VCaP (cell line): ENCODE measurements at regions not wholly inside any gene's neighbourhood (a gene's known extent, or its start where the extent isn't known, plus 50 kb on each side); places are given as distances from the start of the nearest gene placed in this dataset.

ENCODE experiments used
- H3K27ac ChIP-seq: fragments of 450-650 bp; 2 replicates; pipeline ENCODE4 v1.5.1; 2017
- TF ChIP-seq, protein P1 (sequence below): fragments of 450-650 bp; conservative IDR thresholded peaks from 2 replicates; pipeline ENCODE4 v1.5.1; 2017; ENCODE audit warnings: mild to moderate bottlenecking, moderate library complexity

DNA sequence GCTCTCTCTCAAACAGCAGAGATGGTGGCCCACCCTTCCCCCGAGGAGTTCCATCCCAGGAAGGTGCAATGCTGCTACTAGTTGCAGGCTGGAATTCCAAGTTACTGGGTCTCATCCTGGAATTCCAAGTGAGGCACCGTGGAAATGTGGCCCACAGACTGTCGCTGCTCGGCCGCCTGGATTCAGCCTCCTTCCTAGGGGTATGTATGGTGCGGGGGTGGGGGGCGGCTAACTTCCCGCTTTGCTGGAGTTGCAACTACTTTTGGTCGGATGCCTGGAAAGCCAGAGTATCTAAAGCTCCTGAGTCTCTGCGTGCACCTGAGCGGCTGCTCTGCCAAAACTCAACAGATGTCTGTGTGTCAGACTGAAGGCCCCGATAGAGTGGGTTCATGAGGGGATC is 1146.2 kb downstream of the RPA4 start:
- TF ChIP-seq, protein P1, sequence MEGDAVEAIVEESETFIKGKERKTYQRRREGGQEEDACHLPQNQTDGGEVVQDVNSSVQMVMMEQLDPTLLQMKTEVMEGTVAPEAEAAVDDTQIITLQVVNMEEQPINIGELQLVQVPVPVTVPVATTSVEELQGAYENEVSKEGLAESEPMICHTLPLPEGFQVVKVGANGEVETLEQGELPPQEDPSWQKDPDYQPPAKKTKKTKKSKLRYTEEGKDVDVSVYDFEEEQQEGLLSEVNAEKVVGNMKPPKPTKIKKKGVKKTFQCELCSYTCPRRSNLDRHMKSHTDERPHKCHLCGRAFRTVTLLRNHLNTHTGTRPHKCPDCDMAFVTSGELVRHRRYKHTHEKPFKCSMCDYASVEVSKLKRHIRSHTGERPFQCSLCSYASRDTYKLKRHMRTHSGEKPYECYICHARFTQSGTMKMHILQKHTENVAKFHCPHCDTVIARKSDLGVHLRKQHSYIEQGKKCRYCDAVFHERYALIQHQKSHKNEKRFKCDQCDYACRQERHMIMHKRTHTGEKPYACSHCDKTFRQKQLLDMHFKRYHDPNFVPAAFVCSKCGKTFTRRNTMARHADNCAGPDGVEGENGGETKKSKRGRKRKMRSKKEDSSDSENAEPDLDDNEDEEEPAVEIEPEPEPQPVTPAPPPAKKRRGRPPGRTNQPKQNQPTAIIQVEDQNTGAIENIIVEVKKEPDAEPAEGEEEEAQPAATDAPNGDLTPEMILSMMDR: no peak

DNA sequence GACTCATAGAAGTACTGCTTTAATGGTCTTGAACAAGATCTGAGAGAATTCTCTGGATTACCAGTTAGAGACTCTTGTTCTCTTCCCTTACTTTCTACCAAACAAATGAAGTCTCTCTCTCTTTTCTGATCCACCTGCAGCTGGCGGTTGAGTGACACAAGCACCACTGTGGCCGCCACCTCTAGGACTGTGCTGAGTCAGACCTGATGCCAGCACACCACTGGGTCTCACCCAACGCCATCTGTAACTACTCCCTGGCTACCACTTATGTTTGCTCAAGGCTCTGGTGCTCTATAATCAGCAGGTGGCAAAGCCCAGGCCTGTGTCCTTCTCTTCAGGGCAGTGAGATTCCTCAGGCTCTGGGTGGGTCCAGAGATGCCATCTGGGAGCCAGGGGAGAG is 1173.5 kb downstream of the RPA4 start:
- H3K27ac ChIP-seq: no peak overlapping the region
- TF ChIP-seq, protein P1: no peak

More for the DNA sequence above, 1146.2 kb downstream of the RPA4 start:
- no peak overlapping the region for H3K27ac ChIP-seq

DNA sequence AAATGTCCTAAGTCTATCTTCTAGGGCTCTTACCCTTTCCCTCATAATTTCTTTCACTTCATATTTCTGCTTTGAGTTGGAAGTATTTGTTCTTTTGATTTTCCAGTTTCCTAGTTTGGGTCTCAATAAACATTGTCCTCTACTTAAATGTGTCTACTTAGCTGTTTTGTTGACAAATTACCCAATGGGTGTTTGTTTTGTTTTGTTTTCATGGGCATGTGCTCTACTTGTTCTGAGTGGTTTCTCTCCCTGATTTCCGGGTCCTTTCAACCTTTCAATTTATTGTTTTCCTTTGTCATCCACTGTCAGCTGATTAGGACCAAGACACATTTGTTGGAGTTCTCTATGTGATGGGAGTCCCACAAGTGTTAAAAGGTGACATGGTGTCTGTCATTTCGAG is 1181.4 kb downstream of the RPA4 start:
- H3K27ac ChIP-seq: no peak overlapping the region
- TF ChIP-seq, protein P1: no peak

DNA sequence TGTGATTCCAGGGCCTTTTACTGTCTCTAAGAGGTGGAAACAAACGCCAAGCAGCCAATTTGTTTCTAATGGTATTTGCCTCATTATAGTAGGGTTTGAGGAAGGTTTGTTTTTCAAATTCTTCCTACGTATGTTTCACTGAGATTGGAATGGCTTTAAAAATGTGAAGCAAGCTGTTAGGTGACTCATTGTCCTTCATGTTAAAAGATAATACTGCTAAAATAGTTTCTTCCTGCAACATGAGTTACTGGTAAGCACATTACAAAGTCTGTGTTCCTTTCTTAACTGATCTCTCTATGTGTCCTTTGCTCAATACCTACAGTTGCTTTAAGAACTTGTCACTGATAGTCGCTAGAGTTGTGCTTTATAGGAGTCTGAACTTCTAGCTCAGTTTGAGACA is 1183.9 kb downstream of the RPA4 start:
- no peak overlapping the region for H3K27ac ChIP-seq

DNA sequence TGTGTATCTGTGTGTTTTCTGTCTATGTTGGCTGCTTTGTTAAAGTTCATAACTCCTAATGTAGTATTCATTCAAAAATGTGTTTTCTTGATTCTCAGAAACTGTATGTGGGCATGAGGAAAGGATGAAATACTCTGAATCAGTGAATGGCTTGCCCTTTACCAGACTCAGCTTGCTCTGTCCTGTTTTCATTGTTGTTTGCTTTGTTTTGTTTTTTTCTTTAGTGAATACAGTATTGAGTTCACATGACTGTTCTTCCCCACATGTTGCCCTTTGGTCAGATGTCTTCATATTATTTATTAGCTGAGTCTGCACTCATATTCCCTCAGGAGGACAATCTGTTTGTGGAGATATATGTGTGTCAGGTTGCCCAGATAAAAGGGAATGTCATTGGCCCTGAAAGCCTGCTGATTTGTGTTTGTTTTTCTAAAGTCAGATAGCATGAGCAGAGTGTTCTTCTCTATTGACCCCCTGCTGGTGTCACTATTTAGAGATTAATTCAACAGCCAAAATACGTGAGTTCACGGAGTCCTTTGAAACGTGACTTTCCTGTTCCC is 1184.4 kb downstream of the RPA4 start:
- H3K27ac ChIP-seq: no peak overlapping the region
- TF ChIP-seq, protein P1: no peak

More for the DNA sequence above, 1183.9 kb downstream of the RPA4 start:
- TF ChIP-seq, protein P1: no peak

DNA sequence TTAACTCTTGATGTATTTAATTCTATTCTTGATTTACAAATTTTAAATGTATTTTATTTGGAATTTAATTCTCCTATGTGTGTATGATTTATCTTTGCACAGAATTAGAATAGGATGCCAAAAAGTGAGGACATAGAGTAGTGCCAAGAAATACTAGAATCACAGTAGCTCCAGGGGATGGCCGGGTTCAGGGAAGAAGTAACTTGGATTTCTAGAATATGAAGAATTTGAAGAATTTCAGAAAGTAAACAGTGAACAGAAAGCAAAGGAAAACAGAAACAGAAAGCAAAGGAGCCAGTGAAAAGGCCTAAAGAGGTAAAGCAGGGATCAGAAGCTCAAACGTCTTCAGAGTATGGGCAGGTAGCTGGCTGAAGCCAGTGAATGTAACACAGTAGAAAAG is 1187.6 kb downstream of the RPA4 start:
- H3K27ac ChIP-seq: no peak overlapping the region
- TF ChIP-seq, protein P1: no peak

DNA sequence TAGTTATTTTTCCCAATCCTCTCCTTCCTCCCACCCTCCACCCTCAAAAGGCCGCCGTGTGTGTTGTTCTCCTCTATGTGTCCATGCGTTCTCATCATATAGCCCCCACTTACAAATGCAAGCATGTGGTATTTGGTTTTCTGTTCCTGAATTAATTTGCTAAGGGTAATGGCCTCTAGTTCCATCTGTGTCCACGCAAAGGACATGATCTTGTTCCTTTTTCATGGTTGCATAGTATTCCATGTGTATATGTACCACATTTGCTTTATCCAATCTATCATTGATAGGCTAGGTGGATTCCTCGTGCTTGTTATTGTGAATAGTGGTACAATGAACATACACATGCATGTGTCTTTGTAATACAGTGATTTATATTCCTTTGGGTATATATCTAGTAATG is 1193.7 kb downstream of the RPA4 start:
- no peak overlapping the region for H3K27ac ChIP-seq
- TF ChIP-seq, protein P1: no peak
